C4-2B (cell line): ENCODE measurements at regions not wholly inside any gene's neighbourhood (a gene's known extent, or its start where the extent isn't known, plus 50 kb on each side); places are given as distances from the start of the nearest gene placed in this dataset.

Source experiments
- H3K27ac ChIP-seq: fragments of 450-650 bp; 2 replicates; pipeline ENCODE4 v1.5.1; 2017
- ZFX ChIP-seq: fragments of 450-650 bp; IDR thresholded peaks from 2 replicates; pipeline ENCODE4 v1.6.1; 2017
- TF ChIP-seq, protein P1 (sequence below): fragments of 450-650 bp; conservative IDR thresholded peaks from 2 replicates; pipeline ENCODE4 v1.5.1; 2017; ENCODE audit warnings: mild to moderate bottlenecking

DNA sequence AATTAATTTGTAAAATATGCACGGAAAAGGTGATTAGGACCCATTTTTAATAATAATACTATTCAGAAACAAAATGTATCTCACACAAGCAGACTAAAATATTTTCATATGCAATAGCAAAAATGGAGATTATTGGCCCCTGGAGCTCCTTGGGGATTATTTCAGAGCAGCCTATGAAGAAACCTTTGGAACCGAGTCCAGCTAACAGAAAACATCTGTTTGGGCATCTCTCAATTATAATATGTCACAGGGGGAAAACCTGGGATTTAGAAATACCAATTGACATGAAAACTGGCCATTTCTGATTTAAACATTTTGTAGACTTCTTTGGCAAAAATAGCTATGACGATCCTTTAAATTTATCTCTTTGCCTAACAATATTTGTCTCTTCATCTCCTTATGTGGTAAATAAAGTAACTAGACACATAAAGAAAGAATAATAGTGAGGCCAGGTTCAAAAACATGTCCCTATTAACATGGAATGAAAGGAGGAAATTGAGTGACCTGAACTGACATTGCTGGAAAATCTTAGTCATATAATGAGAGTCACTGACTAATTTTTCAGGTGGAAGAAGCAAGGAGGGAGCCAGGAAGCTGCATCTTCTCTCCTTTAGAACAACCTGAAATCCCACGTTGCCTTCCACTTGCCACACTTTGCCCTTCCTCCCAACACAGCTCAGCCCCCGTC, 199.0 kb downstream of the SOD2 start:
- no peak for TF ChIP-seq ZFX
- TF ChIP-seq, protein P1, sequence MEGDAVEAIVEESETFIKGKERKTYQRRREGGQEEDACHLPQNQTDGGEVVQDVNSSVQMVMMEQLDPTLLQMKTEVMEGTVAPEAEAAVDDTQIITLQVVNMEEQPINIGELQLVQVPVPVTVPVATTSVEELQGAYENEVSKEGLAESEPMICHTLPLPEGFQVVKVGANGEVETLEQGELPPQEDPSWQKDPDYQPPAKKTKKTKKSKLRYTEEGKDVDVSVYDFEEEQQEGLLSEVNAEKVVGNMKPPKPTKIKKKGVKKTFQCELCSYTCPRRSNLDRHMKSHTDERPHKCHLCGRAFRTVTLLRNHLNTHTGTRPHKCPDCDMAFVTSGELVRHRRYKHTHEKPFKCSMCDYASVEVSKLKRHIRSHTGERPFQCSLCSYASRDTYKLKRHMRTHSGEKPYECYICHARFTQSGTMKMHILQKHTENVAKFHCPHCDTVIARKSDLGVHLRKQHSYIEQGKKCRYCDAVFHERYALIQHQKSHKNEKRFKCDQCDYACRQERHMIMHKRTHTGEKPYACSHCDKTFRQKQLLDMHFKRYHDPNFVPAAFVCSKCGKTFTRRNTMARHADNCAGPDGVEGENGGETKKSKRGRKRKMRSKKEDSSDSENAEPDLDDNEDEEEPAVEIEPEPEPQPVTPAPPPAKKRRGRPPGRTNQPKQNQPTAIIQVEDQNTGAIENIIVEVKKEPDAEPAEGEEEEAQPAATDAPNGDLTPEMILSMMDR, result no peak
- H3K27ac ChIP-seq, result no peak overlapping the region

DNA sequence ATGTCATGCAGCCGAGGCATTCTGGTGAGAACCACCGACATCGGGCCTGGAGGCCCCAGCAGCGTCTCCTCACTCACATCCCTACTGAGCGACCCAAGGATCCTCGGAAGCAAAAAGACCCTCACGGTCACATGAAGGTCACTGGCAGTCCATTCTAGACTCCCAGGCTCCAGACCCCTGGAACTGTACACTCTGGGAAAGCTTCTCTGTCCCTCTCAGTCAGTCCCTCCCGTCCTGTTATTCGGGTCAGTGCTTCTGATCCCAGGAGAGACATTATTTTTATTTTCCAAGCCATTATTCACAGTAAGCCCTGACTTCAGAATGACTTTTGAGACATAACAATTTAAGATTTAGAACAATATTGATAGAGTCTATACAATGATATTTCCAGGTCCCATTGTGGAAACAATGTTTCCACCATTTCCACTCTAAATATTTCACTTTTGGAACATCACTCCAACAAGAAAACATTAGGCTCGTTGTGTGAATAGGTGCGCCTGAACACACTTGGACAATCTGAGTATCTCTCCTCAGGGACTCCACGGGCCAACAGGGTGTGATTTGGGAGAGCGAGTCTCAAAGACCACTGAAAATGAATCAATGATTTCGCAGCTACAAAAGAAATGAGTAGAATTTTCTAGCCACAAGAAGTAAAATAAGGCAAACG, 199.7 kb downstream of the SOD2 start:
- H3K27ac ChIP-seq, result no peak overlapping the region
- TF ChIP-seq, protein P1, result no peak

DNA sequence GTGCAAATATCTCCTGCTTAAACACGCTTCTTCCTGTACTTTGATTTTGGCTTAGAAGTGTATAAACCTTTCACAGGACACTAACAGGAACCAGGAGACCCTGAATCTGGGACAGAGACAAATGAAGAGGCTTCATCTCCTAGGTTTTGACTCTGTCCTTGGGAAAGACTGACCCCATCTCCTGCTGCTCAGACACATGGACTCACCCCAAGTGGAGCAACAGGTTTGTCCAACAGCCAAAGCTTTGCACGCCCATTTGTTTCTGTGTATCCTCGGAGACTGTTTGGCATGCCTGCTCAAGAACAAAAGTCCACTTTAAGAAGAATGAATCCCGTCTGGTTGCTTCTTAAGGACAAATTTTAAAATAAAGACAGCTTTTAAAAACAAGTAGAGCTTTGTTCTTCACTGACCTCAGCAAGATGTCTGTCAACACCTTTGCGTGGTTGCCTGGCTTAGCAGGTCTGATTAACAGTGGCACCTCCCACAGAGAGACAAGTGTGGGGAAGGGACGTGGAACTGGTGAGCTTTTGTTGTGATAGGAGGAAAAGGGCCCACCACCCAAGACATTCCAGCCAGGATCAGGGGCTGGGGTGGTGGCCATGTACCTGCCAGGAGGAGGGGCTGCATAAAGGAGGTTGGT, 202.6 kb downstream of the SOD2 start:
- TF ChIP-seq, protein P1, result no peak
- TF ChIP-seq ZFX, result no peak
- H3K27ac ChIP-seq, result no peak overlapping the region

DNA sequence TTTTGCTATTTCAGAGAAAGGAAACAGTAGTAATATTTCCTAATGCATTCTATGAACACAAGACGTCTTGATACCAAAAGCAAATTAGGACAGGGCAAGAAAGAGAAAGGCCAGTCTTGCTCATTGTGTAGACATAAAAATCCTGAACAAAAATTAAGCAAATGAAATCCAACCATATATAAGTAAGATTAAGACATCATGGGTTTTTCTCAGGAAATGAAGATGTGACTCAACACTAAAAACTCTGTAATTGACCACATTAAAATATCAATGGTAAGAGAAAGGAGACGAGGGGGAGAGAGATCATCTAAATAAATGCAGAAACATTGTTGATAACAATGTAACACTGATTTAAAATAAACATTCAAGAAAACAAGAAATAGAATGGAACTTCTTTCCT, 205.4 kb downstream of the SOD2 start:
- H3K27ac ChIP-seq, result no peak overlapping the region
- TF ChIP-seq, protein P1, result no peak
- TF ChIP-seq ZFX, result no peak

DNA sequence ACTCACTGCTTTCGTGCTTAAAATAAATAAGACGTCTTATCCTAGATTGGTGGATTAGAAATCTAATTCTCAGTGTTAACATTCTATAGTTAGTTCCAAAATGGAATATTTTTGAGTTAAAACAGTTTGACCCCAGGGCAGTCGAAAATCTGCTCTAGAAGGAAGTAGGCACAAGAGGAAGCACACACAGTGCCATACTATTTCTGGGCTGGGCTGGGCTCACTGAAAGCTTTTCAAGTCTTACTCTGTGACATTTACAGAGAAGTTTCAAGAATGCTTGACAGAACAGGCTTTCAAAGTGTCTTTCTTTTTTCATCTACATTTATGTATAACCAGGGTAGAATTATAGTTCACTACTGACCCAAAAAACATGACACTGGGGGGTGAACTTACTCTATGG, 209.8 kb downstream of the SOD2 start:
- H3K27ac ChIP-seq, result no peak overlapping the region
- no peak for TF ChIP-seq ZFX
- TF ChIP-seq, protein P1, result no peak

DNA sequence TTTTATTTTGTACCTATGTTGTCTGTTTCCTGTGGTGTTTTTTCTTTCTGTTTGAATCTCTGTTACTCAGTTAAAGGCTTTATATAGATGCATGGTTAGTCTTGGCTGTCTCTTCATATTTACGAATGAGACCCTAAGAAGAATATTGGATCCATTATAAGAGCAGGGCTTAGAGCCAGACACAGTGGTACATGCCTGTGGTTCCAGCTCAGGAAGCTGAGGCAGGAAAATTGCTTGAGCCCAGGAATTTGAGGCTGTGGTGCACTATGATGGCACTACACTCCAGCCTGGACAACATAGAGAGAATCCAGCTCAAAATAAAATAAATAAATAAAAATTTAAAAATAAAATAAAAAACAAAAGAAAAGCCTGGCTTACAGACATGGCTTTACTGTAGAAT, 211.1 kb downstream of the SOD2 start:
- H3K27ac ChIP-seq, result no peak overlapping the region
- TF ChIP-seq, protein P1, result no peak
- TF ChIP-seq ZFX, result no peak

DNA sequence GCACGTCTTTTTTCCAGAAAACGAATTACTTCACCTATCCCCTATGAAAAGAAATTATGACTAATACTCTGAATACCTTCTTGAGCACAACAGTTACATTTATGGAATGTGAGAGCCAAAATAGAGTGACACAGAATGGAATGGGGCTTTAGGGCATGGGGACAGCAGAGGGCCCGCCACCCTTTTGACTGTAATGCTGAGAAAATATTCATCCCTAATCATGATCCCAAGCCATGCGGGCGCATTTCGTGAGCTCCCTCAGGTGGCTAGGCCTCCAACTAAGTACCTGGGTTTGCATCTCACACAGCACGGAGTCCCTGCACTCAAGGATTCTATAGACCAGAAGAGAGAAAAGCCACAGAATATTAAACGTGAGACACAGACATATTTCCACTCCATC, 212.6 kb downstream of the SOD2 start:
- TF ChIP-seq, protein P1, result no peak
- no peak for TF ChIP-seq ZFX
- no peak overlapping the region for H3K27ac ChIP-seq
